Testis (tissue), 2 donors: ENCODE measurements at regions not wholly inside any gene's neighbourhood (a gene's known extent, or its start where the extent isn't known, plus 50 kb on each side); places are given as distances from the start of the nearest gene placed in this dataset.

ENCODE experiments used
- DNase-seq: peaks from one replicate; pipeline ENCODE4 v3.0.0-alpha.2; 2019
- H3K27ac ChIP-seq, 2 donors: fragments of 200-600 bp; sonication (generic); one replicate each; pipeline ENCODE4 v1.5.1; 2019
- H3K27me3 ChIP-seq: fragments of 200-600 bp; sonication (generic); one replicate; pipeline ENCODE4 v1.5.1; 2019
- H3K36me3 ChIP-seq: fragments of 200-600 bp; sonication (generic); one replicate; pipeline ENCODE4 v1.5.1; 2017; ENCODE audit warnings: low read depth; ENCODE audit errors: missing control alignments
- H3K4me1 ChIP-seq: fragments of 200-600 bp; sonication (generic); one replicate; pipeline ENCODE4 v1.5.1; 2019
- H3K4me3 ChIP-seq, 2 donors: fragments of 200-600 bp; sonication (generic); one replicate each; pipeline ENCODE4 v1.5.1; 2017 to 2019
- H3K9me3 ChIP-seq: fragments of 200-600 bp; sonication (generic); one replicate; pipeline ENCODE4 v1.5.1; 2017
- POLR2A ChIP-seq: fragments of 450-650 bp; IDR thresholded peaks from one replicate; pipeline ENCODE4 v1.6.1; 2017; ENCODE audit warnings: antibody characterized with exemption, mild to moderate bottlenecking, moderate library complexity
- WGBS, 2 donors: methylation state at CpG; one replicate each; pipeline ENCODE4 v1.1.5; 2018; 5-methylcytosine and 5-hydroxymethylcytosine counted together
- intact Hi-C: fragments of 100-400 bp; cut with DNase I; formaldehyde crosslinking; loops from one replicate; pipeline ENCODE4 v1.15.1; 2023; ENCODE audit warnings: low total_unique reads
- TF ChIP-seq, protein P1 (sequence below), 3 experiments: fragments of 450-650 bp in 2 of 3; fragments of 200-600 bp in 1 of 3; sonication (generic) in 1 of 3; IDR thresholded peaks; one replicate each; pipeline ENCODE4 v1.5.1; 2016 to 2019; ENCODE audit warnings: antibody characterized with exemption in 3 of 3, mild to moderate bottlenecking in 2 of 3, moderate library complexity in 1 of 3

DNA sequence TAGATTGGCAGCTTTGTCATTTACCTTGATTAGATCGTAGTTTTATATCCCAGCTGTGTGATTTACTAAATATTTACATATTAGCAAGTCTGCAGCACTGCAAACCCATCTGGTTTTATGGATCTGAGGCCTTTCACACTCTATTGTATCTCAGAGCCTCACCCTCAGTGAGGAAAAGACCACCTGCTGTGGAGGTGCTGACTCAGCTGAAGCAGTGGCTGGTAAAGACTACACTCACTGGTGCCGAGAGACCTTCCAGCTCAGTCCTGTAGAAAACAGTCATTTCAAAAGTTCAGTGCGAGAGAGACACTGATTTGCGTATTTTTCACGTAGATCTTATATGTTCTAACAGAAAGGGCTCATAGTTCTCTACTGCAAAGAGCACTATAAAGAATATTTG lies 307.8 kb upstream of the TPM1 start:
- TF ChIP-seq, protein P1, sequence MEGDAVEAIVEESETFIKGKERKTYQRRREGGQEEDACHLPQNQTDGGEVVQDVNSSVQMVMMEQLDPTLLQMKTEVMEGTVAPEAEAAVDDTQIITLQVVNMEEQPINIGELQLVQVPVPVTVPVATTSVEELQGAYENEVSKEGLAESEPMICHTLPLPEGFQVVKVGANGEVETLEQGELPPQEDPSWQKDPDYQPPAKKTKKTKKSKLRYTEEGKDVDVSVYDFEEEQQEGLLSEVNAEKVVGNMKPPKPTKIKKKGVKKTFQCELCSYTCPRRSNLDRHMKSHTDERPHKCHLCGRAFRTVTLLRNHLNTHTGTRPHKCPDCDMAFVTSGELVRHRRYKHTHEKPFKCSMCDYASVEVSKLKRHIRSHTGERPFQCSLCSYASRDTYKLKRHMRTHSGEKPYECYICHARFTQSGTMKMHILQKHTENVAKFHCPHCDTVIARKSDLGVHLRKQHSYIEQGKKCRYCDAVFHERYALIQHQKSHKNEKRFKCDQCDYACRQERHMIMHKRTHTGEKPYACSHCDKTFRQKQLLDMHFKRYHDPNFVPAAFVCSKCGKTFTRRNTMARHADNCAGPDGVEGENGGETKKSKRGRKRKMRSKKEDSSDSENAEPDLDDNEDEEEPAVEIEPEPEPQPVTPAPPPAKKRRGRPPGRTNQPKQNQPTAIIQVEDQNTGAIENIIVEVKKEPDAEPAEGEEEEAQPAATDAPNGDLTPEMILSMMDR (IDR thresholded peaks at IDR 0.05), result no peak
- TF ChIP-seq POLR2A, result no peak
- Histone ChIP-seq H3K9me3 (no peaks in the 10 kb centered on the region), H3K36me3 (no peaks in the 10 kb centered on the region), H3K27me3 (no peaks in the 10 kb centered on the region), H3K27ac (peak overlapping the region in 1 of 2 donors; percentile 53), H3K4me1 (no peaks in the 10 kb centered on the region), H3K4me3 (no peak overlapping the region)
- DNase-seq, result no peak
- 95 to 97% methylated on average over 5 of the region's 5 CpGs for WGBS, 2 donors
- intact Hi-C loops, result no loop called here

DNA sequence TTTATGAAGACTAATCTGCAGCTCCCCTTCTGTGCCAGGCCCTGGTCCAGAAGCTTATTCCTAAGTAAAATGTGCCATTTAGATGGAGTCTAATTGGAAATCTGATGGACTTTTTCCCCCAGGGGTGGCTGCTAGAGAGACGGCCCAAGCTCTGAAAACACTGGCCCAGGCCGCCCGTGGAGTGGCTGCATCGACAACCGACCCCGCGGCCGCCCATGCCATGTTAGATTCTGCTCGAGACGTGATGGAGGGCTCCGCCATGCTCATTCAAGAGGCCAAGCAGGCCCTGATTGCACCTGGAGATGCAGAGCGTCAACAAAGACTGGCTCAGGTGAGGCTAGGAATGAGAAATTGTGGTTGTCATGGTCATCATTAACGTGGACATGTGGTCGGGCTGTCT lies 305.8 kb upstream of the TPM1 start:
- Histone ChIP-seq H3K27ac (no peak overlapping the region), H3K4me3 (no peak overlapping the region), H3K9me3 (no peaks in the 10 kb centered on the region), H3K36me3 (no peaks in the 10 kb centered on the region), H3K27me3 (no peaks in the 10 kb centered on the region), H3K4me1 (peaks cover 5% of the 10 kb centered on the region)
- DNase-seq, result no peak
- TF ChIP-seq, protein P1 (IDR thresholded peaks at IDR 0.05), result no peak
- no peak for TF ChIP-seq POLR2A
- intact Hi-C loops, result no loop called here
- WGBS, 2 donors, result 96% methylated on average over 14 of the region's 14 CpGs

DNA sequence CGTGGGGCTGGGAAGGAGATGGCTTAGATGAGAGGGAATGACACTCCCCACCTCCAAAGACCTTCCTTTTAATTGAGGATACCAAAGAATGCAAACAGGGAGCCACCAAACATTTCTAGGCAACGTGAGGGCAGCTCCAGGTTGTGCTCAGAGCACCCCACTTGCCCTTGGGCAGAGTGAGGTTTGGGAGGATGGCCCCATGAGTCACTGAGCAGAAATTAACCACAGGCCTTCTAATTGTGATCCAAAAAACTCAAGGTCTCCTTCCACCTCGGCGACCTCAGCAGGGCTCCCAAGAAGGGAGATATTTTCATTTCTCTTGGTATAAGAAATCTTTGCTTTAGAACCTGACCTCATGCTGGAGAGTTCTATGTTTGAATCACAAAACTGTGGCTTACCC lies 305.0 kb upstream of the TPM1 start:
- Histone ChIP-seq H3K4me3 (no peak overlapping the region), H3K9me3 (no peaks in the 10 kb centered on the region), H3K27ac (no peak overlapping the region), H3K36me3 (no peaks in the 10 kb centered on the region), H3K27me3 (no peaks in the 10 kb centered on the region), H3K4me1 (peaks cover 11% of the 10 kb centered on the region)
- TF ChIP-seq, protein P1 (IDR thresholded peaks at IDR 0.05), result no peak
- TF ChIP-seq POLR2A, result no peak
- intact Hi-C loops, result no loop called here
- WGBS, 2 donors, result 85 to 100% methylated on average over 4 of the region's 4 CpGs
- no peak for DNase-seq

DNA sequence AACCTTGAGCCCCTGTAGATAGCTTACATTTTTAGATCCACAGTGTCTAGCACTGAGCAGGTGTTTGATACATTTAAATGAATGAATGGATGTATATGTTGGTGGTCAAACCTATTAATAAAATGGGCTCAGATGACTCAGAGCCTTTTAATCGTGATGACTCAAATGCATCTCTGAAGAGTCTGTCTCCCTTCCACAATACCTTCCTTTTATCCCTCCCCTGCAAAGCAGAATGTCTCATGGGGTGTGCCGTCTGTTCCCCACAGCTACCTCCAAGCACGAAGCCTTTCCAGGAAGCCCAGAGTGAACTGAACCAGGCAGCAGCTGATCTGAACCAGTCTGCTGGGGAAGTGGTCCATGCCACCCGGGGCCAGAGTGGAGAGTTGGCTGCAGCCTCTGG lies 303.5 kb upstream of the TPM1 start:
- DNase-seq, result no peak
- no peak for TF ChIP-seq POLR2A
- TF ChIP-seq, protein P1 (IDR thresholded peaks at IDR 0.05), result no peak
- WGBS, 2 donors, result 82 to 93% methylated on average over 3 to 4 of the region's 4 CpGs
- H3K4me1 ChIP-seq, result peaks cover 11% of the 10 kb centered on the region
- no peaks in the 10 kb centered on the region for H3K36me3 ChIP-seq
- intact Hi-C loops, result no loop called here
- H3K9me3 ChIP-seq, result no peaks in the 10 kb centered on the region
- H3K27me3 ChIP-seq, result no peaks in the 10 kb centered on the region
- H3K4me3 ChIP-seq, result no peak overlapping the region
- no peak overlapping the region for H3K27ac ChIP-seq

DNA sequence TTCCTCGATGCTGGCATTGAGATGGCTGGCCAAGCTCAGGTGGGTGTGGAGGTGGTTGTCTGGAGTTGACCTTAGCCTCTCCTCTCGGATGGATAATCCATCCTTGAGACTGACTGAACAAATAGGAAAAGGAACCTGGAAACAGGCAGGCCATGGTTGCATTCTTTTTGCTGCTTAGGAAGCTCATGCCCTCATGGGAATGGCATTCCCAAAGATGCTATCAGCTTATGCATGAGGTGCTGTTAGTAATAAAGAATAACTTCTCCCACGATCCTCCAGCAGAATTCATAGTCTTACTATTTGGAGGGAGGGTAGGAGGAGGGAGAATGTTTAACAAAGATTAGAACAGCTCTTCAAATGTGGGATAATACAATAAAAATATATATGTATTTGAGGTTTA lies 303.0 kb upstream of the TPM1 start:
- H3K4me1 ChIP-seq, result peaks cover 11% of the 10 kb centered on the region
- DNase-seq, result no peak
- no peak overlapping the region for H3K27ac ChIP-seq
- no peaks in the 10 kb centered on the region for H3K9me3 ChIP-seq
- TF ChIP-seq, protein P1 (IDR thresholded peaks at IDR 0.05), result no peak
- no peak for TF ChIP-seq POLR2A
- H3K36me3 ChIP-seq, result no peaks in the 10 kb centered on the region
- H3K27me3 ChIP-seq, result no peaks in the 10 kb centered on the region
- H3K4me3 ChIP-seq, result no peak overlapping the region
- 82 to 86% methylated on average over 3 of the region's 3 CpGs for WGBS, 2 donors
- intact Hi-C loops, result no loop called here
